ENCODE measurements at regions not wholly inside any gene's neighbourhood (a gene's known extent, or its start where the extent isn't known, plus 50 kb on each side); places are given as distances from the start of the nearest gene placed in this dataset.

DNA sequence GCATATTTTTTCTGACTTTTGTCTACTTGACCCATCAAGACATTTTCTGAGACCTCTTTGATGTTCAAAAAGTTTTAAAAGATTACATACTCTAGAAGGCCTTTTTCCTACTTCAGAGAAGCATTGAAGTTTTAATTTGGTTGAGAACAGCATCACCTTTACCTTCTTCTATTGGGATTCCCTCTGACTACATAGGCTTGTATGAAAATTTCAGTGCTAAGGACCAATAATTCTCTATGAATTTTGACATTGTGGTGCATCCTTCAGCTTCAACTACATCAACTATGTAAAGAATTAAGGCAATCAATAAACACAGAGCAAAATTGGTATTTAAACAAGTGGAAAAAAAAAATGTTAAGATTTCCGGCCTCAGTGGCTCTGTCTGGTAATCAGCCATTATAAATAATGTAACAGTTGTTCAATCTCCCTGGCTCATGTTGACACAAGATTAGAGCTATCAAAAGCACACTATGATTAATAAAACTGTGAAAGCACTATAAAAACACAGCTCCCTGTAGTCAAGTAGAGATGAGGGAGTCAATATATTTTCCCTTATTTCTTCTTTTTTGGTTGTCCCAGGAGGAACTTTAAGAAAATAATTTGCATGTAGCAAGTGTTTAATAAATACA is 627.0 kb upstream of the SYT4 start:
- DNase-seq (ENCODE audit: low read depth in 1 of 2, low spot score in 1 of 2), result no peak
- Histone ChIP-seq H3K27ac (replicated peaks) (no peak overlapping the region), H3K4me3 (replicated peaks; ENCODE audit: insufficient read depth, low read length) (no peak overlapping the region), H3K27me3 (ENCODE audit: insufficient read depth, poor library complexity, severe bottlenecking) (no peaks in the 10 kb centered on the region)
- TF ChIP-seq, protein P1, sequence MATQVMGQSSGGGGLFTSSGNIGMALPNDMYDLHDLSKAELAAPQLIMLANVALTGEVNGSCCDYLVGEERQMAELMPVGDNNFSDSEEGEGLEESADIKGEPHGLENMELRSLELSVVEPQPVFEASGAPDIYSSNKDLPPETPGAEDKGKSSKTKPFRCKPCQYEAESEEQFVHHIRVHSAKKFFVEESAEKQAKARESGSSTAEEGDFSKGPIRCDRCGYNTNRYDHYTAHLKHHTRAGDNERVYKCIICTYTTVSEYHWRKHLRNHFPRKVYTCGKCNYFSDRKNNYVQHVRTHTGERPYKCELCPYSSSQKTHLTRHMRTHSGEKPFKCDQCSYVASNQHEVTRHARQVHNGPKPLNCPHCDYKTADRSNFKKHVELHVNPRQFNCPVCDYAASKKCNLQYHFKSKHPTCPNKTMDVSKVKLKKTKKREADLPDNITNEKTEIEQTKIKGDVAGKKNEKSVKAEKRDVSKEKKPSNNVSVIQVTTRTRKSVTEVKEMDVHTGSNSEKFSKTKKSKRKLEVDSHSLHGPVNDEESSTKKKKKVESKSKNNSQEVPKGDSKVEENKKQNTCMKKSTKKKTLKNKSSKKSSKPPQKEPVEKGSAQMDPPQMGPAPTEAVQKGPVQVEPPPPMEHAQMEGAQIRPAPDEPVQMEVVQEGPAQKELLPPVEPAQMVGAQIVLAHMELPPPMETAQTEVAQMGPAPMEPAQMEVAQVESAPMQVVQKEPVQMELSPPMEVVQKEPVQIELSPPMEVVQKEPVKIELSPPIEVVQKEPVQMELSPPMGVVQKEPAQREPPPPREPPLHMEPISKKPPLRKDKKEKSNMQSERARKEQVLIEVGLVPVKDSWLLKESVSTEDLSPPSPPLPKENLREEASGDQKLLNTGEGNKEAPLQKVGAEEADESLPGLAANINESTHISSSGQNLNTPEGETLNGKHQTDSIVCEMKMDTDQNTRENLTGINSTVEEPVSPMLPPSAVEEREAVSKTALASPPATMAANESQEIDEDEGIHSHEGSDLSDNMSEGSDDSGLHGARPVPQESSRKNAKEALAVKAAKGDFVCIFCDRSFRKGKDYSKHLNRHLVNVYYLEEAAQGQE (IDR thresholded peaks at IDR 0.05; ENCODE audit: insufficient replicate concordance, low read depth), result no peak
- TF ChIP-seq SPI1 (IDR thresholded peaks at IDR 0.05; ENCODE audit: borderline replicate concordance, low read depth), result no peak

DNA sequence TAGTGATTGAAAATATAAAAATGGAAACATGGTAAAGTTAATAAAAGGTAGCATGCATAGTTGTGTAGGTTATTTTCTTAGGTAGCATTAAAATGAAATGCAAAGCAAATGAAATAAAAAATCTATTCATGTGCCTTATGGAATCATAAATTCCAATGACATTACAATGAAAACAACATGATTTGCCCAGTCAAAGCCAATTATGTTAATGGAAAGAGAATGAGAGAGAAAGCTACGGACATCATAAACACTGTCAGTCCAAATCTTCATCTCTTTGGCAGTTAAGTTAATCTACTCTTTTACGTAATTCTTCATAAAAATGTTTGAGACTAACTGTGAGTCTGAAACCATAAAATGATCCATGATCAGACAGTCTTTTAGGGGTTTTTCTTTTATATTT is 636.7 kb upstream of the SYT4 start:
- TF ChIP-seq, protein P1 (IDR thresholded peaks at IDR 0.05; ENCODE audit: insufficient replicate concordance, low read depth), result no peak
- no peak for TF ChIP-seq SPI1 (IDR thresholded peaks at IDR 0.05; ENCODE audit: borderline replicate concordance, low read depth)
- no peak for TF ChIP-seq GABPA (IDR thresholded peaks at IDR 0.05; ENCODE audit: low read depth)
- TF ChIP-seq POLR2AphosphoS5 (IDR thresholded peaks at IDR 0.05; ENCODE audit: low read depth), result no peak
- TF ChIP-seq, protein P2, sequence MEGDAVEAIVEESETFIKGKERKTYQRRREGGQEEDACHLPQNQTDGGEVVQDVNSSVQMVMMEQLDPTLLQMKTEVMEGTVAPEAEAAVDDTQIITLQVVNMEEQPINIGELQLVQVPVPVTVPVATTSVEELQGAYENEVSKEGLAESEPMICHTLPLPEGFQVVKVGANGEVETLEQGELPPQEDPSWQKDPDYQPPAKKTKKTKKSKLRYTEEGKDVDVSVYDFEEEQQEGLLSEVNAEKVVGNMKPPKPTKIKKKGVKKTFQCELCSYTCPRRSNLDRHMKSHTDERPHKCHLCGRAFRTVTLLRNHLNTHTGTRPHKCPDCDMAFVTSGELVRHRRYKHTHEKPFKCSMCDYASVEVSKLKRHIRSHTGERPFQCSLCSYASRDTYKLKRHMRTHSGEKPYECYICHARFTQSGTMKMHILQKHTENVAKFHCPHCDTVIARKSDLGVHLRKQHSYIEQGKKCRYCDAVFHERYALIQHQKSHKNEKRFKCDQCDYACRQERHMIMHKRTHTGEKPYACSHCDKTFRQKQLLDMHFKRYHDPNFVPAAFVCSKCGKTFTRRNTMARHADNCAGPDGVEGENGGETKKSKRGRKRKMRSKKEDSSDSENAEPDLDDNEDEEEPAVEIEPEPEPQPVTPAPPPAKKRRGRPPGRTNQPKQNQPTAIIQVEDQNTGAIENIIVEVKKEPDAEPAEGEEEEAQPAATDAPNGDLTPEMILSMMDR (IDR thresholded peaks at IDR 0.05; ENCODE audit: insufficient read depth, low read length), result no peak
- no peak overlapping the region for H3K27ac ChIP-seq (replicated peaks)
- no peak for DNase-seq (ENCODE audit: low read depth in 1 of 2, low spot score in 1 of 2)
- no peak overlapping the region for H3K4me3 ChIP-seq (replicated peaks; ENCODE audit: insufficient read depth, low read length)
- no peaks in the 10 kb centered on the region for H3K27me3 ChIP-seq (ENCODE audit: insufficient read depth, poor library complexity, severe bottlenecking)

DNA sequence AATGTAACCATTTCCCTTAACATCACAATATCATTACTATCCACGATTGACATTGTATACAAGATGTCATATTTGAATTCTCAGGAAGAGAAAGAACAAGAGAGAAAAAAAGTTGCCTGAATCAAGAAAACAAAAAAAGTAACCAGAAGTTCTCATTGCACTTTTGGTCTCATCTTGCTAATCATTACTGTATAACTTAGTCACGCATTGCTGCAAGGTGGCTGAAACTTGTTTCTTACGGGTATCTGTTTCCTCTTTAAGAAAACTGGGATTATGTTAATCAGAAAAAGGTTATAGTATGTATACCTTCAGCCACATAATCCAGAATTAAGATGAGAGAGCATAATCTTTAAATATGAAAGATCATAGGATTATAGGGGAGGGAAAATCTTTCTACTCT is 639.7 kb upstream of the SYT4 start:
- Histone ChIP-seq H3K27me3 (ENCODE audit: insufficient read depth, poor library complexity, severe bottlenecking) (no peaks in the 10 kb centered on the region), H3K27ac (replicated peaks) (no peak overlapping the region)
- TF ChIP-seq POLR2AphosphoS5 (IDR thresholded peaks at IDR 0.05; ENCODE audit: low read depth), result no peak
- no peak for TF ChIP-seq GABPA (IDR thresholded peaks at IDR 0.05; ENCODE audit: low read depth)
- TF ChIP-seq SPI1 (IDR thresholded peaks at IDR 0.05; ENCODE audit: borderline replicate concordance, low read depth), result no peak
- TF ChIP-seq, protein P1 (IDR thresholded peaks at IDR 0.05; ENCODE audit: insufficient replicate concordance, low read depth), result no peak
- TF ChIP-seq, protein P2 (IDR thresholded peaks at IDR 0.05; ENCODE audit: insufficient read depth, low read length), result no peak

More for the DNA sequence above, 639.7 kb upstream of the SYT4 start:
- H3K4me3 ChIP-seq (replicated peaks; ENCODE audit: insufficient read depth, low read length), result no peak overlapping the region
- DNase-seq (ENCODE audit: low read depth in 1 of 2, low spot score in 1 of 2), result no peak

All from HL-60 (cell line).